ENCODE measurements at regions not wholly inside any gene's neighbourhood (a gene's known extent, or its start where the extent isn't known, plus 50 kb on each side); places are given as distances from the start of the nearest gene placed in this dataset.

- Histone ChIP-seq H3K79me2 (ENCODE audit: insufficient read depth, low read length) (no peaks in the 10 kb centered on the region), H3K27me3 (ENCODE audit: control insufficient read depth in 2 of 2, insufficient read depth in 2 of 2, low read length in 2 of 2) (no peaks in the 10 kb centered on the region), H2AFZ (ENCODE audit: insufficient read depth, low read depth, low read length, poor library complexity, severe bottlenecking) (no peak overlapping the region), H3K9me3 (replicated peaks in 1 of 2; ENCODE audit: control insufficient read depth in 1 of 2, insufficient read depth in 1 of 2, low read length in 2 of 2) (no peaks in the 10 kb centered on the region), H3K9ac (ENCODE audit: insufficient read depth, low read length, poor library complexity, severe bottlenecking) (no peak overlapping the region), H3K4me2 (replicated peaks; ENCODE audit: extremely low read depth, low read length, poor library complexity, severe bottlenecking) (no peak overlapping the region), H4K20me1 (ENCODE audit: insufficient read depth, low read length) (no peaks in the 10 kb centered on the region), H3K4me1 (ENCODE audit: control insufficient read depth in 1 of 2, insufficient read depth in 2 of 2, low read length in 2 of 2) (no peaks in the 10 kb centered on the region), H3K4me3 (replicated peaks in 1 of 3; ENCODE audit: low read depth in 2 of 3, low read length in 3 of 3) (no peak overlapping the region), H3K36me3 (replicated peaks in 1 of 2; ENCODE audit: control insufficient read depth in 1 of 2, insufficient read depth in 2 of 2, low read length in 2 of 2) (no peaks in the 10 kb centered on the region), H3K27ac (ENCODE audit: low read depth in 1 of 2, low read length in 2 of 2) (no peak overlapping the region)
- no peak for TF ChIP-seq CTCF (IDR thresholded peaks at IDR 0.05)
- no CpG with 5 or more reads among the region's 1 CpG for WGBS (ENCODE audit: insufficient coverage)
- H3K36me3 Mint-ChIP-seq, result no peaks in the 10 kb centered on the region
- no peak for DNase-seq
- no peaks in the 10 kb centered on the region for H3K4me1 Mint-ChIP-seq
- H3K9me3 Mint-ChIP-seq, result peaks cover 0 to 2% (median 0%) of the 10 kb centered on the region in 7 donors
- H3K4me3 Mint-ChIP-seq, result no peak overlapping the region
- no peak overlapping the region for H3K27ac Mint-ChIP-seq
- no peaks in the 10 kb centered on the region for H3K27me3 Mint-ChIP-seq (ENCODE audit: low read depth in 3 of 3)
- intact Hi-C loops (cut with micrococcal nuclease), result no loop called here
Observed at GRCh38 chr6:95325916-95326315, 251.4 kb upstream of the MANEA start.

GRCh38 chr6:95328231-95328630, 249.1 kb upstream of the MANEA start:
- Mint-ChIP-seq H3K27ac (no peak overlapping the region), H3K36me3 (no peaks in the 10 kb centered on the region), H3K9me3 (peaks cover 0 to 2% (median 0%) of the 10 kb centered on the region in 7 donors), H3K27me3 (ENCODE audit: low read depth in 3 of 3) (no peaks in the 10 kb centered on the region), H3K4me3 (no peak overlapping the region), H3K4me1 (no peaks in the 10 kb centered on the region)
- Histone ChIP-seq H3K9ac (ENCODE audit: insufficient read depth, low read length, poor library complexity, severe bottlenecking) (no peak overlapping the region), H3K4me2 (replicated peaks; ENCODE audit: extremely low read depth, low read length, poor library complexity, severe bottlenecking) (no peak overlapping the region), H3K27me3 (ENCODE audit: control insufficient read depth in 2 of 2, insufficient read depth in 2 of 2, low read length in 2 of 2) (no peaks in the 10 kb centered on the region), H4K20me1 (ENCODE audit: insufficient read depth, low read length) (no peaks in the 10 kb centered on the region), H3K27ac (ENCODE audit: low read depth in 1 of 2, low read length in 2 of 2) (no peak overlapping the region), H3K36me3 (replicated peaks in 1 of 2; ENCODE audit: control insufficient read depth in 1 of 2, insufficient read depth in 2 of 2, low read length in 2 of 2) (no peaks in the 10 kb centered on the region), H2AFZ (ENCODE audit: insufficient read depth, low read depth, low read length, poor library complexity, severe bottlenecking) (no peak overlapping the region), H3K4me3 (replicated peaks in 1 of 3; ENCODE audit: low read depth in 2 of 3, low read length in 3 of 3) (no peak overlapping the region), H3K79me2 (ENCODE audit: insufficient read depth, low read length) (no peaks in the 10 kb centered on the region), H3K9me3 (replicated peaks in 1 of 2; ENCODE audit: control insufficient read depth in 1 of 2, insufficient read depth in 1 of 2, low read length in 2 of 2) (no peaks in the 10 kb centered on the region), H3K4me1 (ENCODE audit: control insufficient read depth in 1 of 2, insufficient read depth in 2 of 2, low read length in 2 of 2) (no peaks in the 10 kb centered on the region)
- no peak for TF ChIP-seq CTCF (IDR thresholded peaks at IDR 0.05)
- intact Hi-C loops (cut with micrococcal nuclease), result no loop called here
- whole genome bisulfite sequencing (ENCODE audit: insufficient coverage), result no CpG with 5 or more reads among the region's 2 CpGs
- no peak for DNase-seq

All from CD14-positive monocyte (primary cell).